ENCODE measurements at regions not wholly inside any gene's neighbourhood (a gene's known extent, or its start where the extent isn't known, plus 50 kb on each side); places are given as distances from the start of the nearest gene placed in this dataset.
"Not testable (repeated sequence)": the region's sequence is repeated elsewhere in the genome, so short reads cannot be mapped to it uniquely, and the experiment has no call there.

GRCh38 chr5:171710451-171711024 lies 75.1 kb upstream of the SMIM23 start:
- POLR2A ChIA-PET = no interaction called here

GRCh38 chr5:171711571-171711970 lies 74.0 kb upstream of the SMIM23 start:
- Mint-ChIP-seq H3K4me3 (no peak overlapping the region), H3K4me1 (ENCODE audit: low read depth) (no peaks in the 10 kb centered on the region), H3K27me3 (ENCODE audit: low read depth) (peaks cover 7% of the 10 kb centered on the region), H3K36me3 (ENCODE audit: low read depth) (no peaks in the 10 kb centered on the region), H3K9me3 (ENCODE audit: insufficient read depth) (no peaks in the 10 kb centered on the region), H3K27ac (no peak overlapping the region)
- DNase-seq (no peak), ATAC-seq (no peak)
- POLR2A ChIA-PET = no interaction called here
- CTCF ChIA-PET = no interaction called here

More at GRCh38 chr5:171710451-171711024, 75.1 kb upstream of the SMIM23 start:
- Mint-ChIP-seq H3K36me3 (ENCODE audit: low read depth) (no peaks in the 10 kb centered on the region), H3K4me3 (no peak overlapping the region), H3K9me3 (ENCODE audit: insufficient read depth) (no peaks in the 10 kb centered on the region), H3K27ac (no peak overlapping the region), H3K4me1 (ENCODE audit: low read depth) (no peaks in the 10 kb centered on the region), H3K27me3 (ENCODE audit: low read depth) (peaks cover 2% of the 10 kb centered on the region)
- ATAC-seq (no peak), DNase-seq (no peak)
- CTCF ChIA-PET = no interaction called here

GRCh38 chr5:171712616-171713015 lies 73.0 kb upstream of the SMIM23 start:
- ATAC-seq (no peak), DNase-seq (no peak)
- no peaks in the 10 kb centered on the region for H3K4me1 Mint-ChIP-seq (ENCODE audit: low read depth)
- ChIA-PET POLR2A (no interaction called here), CTCF (no interaction called here)
- H3K4me3 Mint-ChIP-seq = no peak overlapping the region
- H3K27ac Mint-ChIP-seq = no peak overlapping the region
- no peaks in the 10 kb centered on the region for H3K36me3 Mint-ChIP-seq (ENCODE audit: low read depth)
- peaks cover 11% of the 10 kb centered on the region for H3K27me3 Mint-ChIP-seq (ENCODE audit: low read depth)
- H3K9me3 Mint-ChIP-seq (ENCODE audit: insufficient read depth) = no peaks in the 10 kb centered on the region

- DNase-seq (no peak), ATAC-seq (no peak)
- Mint-ChIP-seq H3K4me3 (no peak overlapping the region), H3K9me3 (ENCODE audit: insufficient read depth) (no peaks in the 10 kb centered on the region), H3K36me3 (ENCODE audit: low read depth) (no peaks in the 10 kb centered on the region), H3K4me1 (ENCODE audit: low read depth) (no peaks in the 10 kb centered on the region), H3K27ac (no peak overlapping the region), H3K27me3 (ENCODE audit: low read depth) (peaks cover 13% of the 10 kb centered on the region)
- POLR2A ChIA-PET = no interaction called here
- CTCF ChIA-PET = no interaction called here
Measured at GRCh38 chr5:171713152-171713551, 72.5 kb upstream of the SMIM23 start.

- CTCF ChIA-PET = no interaction called here
- H3K4me3 Mint-ChIP-seq = no peak overlapping the region
- H3K36me3 Mint-ChIP-seq (ENCODE audit: low read depth) = no peaks in the 10 kb centered on the region
- ATAC-seq = no peak
- no peak overlapping the region for H3K27ac Mint-ChIP-seq
- POLR2A ChIA-PET = no interaction called here
- H3K9me3 Mint-ChIP-seq (ENCODE audit: insufficient read depth) = no peaks in the 10 kb centered on the region
- peaks cover 16% of the 10 kb centered on the region for H3K27me3 Mint-ChIP-seq (ENCODE audit: low read depth)
- no peak for DNase-seq
- no peaks in the 10 kb centered on the region for H3K4me1 Mint-ChIP-seq (ENCODE audit: low read depth)
Measured at GRCh38 chr5:171714261-171714660, 71.4 kb upstream of the SMIM23 start.

GRCh38 chr5:171714851-171715250 lies 70.8 kb upstream of the SMIM23 start:
- no peak for ATAC-seq
- no peaks in the 10 kb centered on the region for H3K36me3 Mint-ChIP-seq (ENCODE audit: low read depth)
- POLR2A ChIA-PET = no interaction called here
- no peaks in the 10 kb centered on the region for H3K4me1 Mint-ChIP-seq (ENCODE audit: low read depth)
- CTCF ChIA-PET = no interaction called here
- no peak overlapping the region for H3K4me3 Mint-ChIP-seq
- no peak overlapping the region for H3K27ac Mint-ChIP-seq
- no peak for DNase-seq
- peaks cover 16% of the 10 kb centered on the region for H3K27me3 Mint-ChIP-seq (ENCODE audit: low read depth)
- H3K9me3 Mint-ChIP-seq (ENCODE audit: insufficient read depth) = no peaks in the 10 kb centered on the region

GRCh38 chr5:171715551-171715950 lies 70.1 kb upstream of the SMIM23 start:
- ATAC-seq (no peak), DNase-seq (no peak)
- Mint-ChIP-seq H3K4me3 (no peak overlapping the region), H3K36me3 (ENCODE audit: low read depth) (no peaks in the 10 kb centered on the region), H3K27me3 (ENCODE audit: low read depth) (peaks cover 16% of the 10 kb centered on the region), H3K9me3 (ENCODE audit: insufficient read depth) (no peaks in the 10 kb centered on the region), H3K27ac (no peak overlapping the region), H3K4me1 (ENCODE audit: low read depth) (no peaks in the 10 kb centered on the region)
- POLR2A ChIA-PET = no interaction called here
- CTCF ChIA-PET = no interaction called here

- Mint-ChIP-seq H3K27ac (no peak overlapping the region), H3K36me3 (ENCODE audit: low read depth) (no peaks in the 10 kb centered on the region), H3K4me1 (ENCODE audit: low read depth) (peaks cover 4% of the 10 kb centered on the region), H3K9me3 (ENCODE audit: insufficient read depth) (no peaks in the 10 kb centered on the region), H3K27me3 (ENCODE audit: low read depth) (peaks cover 18% of the 10 kb centered on the region), H3K4me3 (no peak overlapping the region)
- ATAC-seq (no peak), DNase-seq (no peak)
- ChIA-PET CTCF (no interaction called here), POLR2A (interaction anchor here (0.8 kb wide), 1 partner anchor 38 kb away, joined by 3 read pairs; no protein-coding TSS in a partner anchor)
Measured at GRCh38 chr5:171720086-171720485, 65.5 kb upstream of the SMIM23 start.

- Mint-ChIP-seq H3K36me3 (ENCODE audit: low read depth) (no peaks in the 10 kb centered on the region), H3K4me3 (no peak overlapping the region), H3K9me3 (ENCODE audit: insufficient read depth) (no peaks in the 10 kb centered on the region), H3K27me3 (ENCODE audit: low read depth) (peaks cover 13% of the 10 kb centered on the region), H3K4me1 (ENCODE audit: low read depth) (peaks cover 4% of the 10 kb centered on the region), H3K27ac (no peak overlapping the region)
- no peak for DNase-seq
- ATAC-seq = no peak
- CTCF ChIA-PET = no interaction called here
- POLR2A ChIA-PET = no interaction called here
Measured at GRCh38 chr5:171721464-171721863, 64.2 kb upstream of the SMIM23 start.

- ATAC-seq = no peak
- H3K27me3 Mint-ChIP-seq (ENCODE audit: low read depth) = peaks cover 3% of the 10 kb centered on the region
- peaks cover 4% of the 10 kb centered on the region for H3K4me1 Mint-ChIP-seq (ENCODE audit: low read depth)
- no peaks in the 10 kb centered on the region for H3K36me3 Mint-ChIP-seq (ENCODE audit: low read depth)
- no peak for DNase-seq
- ChIA-PET POLR2A (interaction anchor here (0.6 kb wide), 2 partner anchors 10 to 48 kb away, joined by 3 to 4 read pairs; no protein-coding TSS in a partner anchor), CTCF (no interaction called here)
- H3K9me3 Mint-ChIP-seq (ENCODE audit: insufficient read depth) = peaks cover 9% of the 10 kb centered on the region
- no peak overlapping the region for H3K27ac Mint-ChIP-seq
- H3K4me3 Mint-ChIP-seq = no peak overlapping the region
Measured at GRCh38 chr5:171724468-171725204, 61.0 kb upstream of the SMIM23 start.

- Mint-ChIP-seq H3K4me1 (ENCODE audit: low read depth) (peaks cover 4% of the 10 kb centered on the region), H3K36me3 (ENCODE audit: low read depth) (no peaks in the 10 kb centered on the region), H3K9me3 (ENCODE audit: insufficient read depth) (peaks cover 12% of the 10 kb centered on the region), H3K27ac (no peak overlapping the region), H3K27me3 (ENCODE audit: low read depth) (peaks cover 3% of the 10 kb centered on the region), H3K4me3 (no peak overlapping the region)
- DNase-seq (no peak), ATAC-seq (no peak)
- POLR2A ChIA-PET = interaction anchor here (0.6 kb wide), 1 partner anchor 9 kb away, joined by 3 read pairs; no protein-coding TSS in a partner anchor
- CTCF ChIA-PET = no interaction called here
Measured at GRCh38 chr5:171725205-171725601, 60.4 kb upstream of the SMIM23 start.

GRCh38 chr5:171726819-171727218 lies 58.8 kb upstream of the SMIM23 start:
- peaks cover 15% of the 10 kb centered on the region for H3K9me3 Mint-ChIP-seq (ENCODE audit: insufficient read depth)
- H3K36me3 Mint-ChIP-seq (ENCODE audit: low read depth); CTCF ChIA-PET; POLR2A ChIA-PET; H3K4me3 Mint-ChIP-seq; ATAC-seq; H3K27ac Mint-ChIP-seq; DNase-seq; H3K4me1 Mint-ChIP-seq (ENCODE audit: low read depth); H3K27me3 Mint-ChIP-seq (ENCODE audit: low read depth): not testable (repeated sequence)

- ATAC-seq (no peak), DNase-seq (no peak)
- ChIA-PET POLR2A (no interaction called here), CTCF (no interaction called here)
- H3K27ac Mint-ChIP-seq = no peak overlapping the region
- H3K9me3 Mint-ChIP-seq (ENCODE audit: insufficient read depth) = peaks cover 15% of the 10 kb centered on the region
- H3K4me3 Mint-ChIP-seq = no peak overlapping the region
- peaks cover 5% of the 10 kb centered on the region for H3K27me3 Mint-ChIP-seq (ENCODE audit: low read depth)
- no peaks in the 10 kb centered on the region for H3K4me1 Mint-ChIP-seq (ENCODE audit: low read depth)
- no peaks in the 10 kb centered on the region for H3K36me3 Mint-ChIP-seq (ENCODE audit: low read depth)
Measured at GRCh38 chr5:171728686-171729085, 56.9 kb upstream of the SMIM23 start.

Measured in activated CD8-positive, alpha-beta T cell treated with anti-CD3 and anti-CD28 coated beads, Interleukin-2, amount 10 ng/mL, durations not matched to agents 7 days and 5 days (primary cell).